ENCODE measurements at regions not wholly inside any gene's neighbourhood (a gene's known extent, or its start where the extent isn't known, plus 50 kb on each side); places are given as distances from the start of the nearest gene placed in this dataset.

- no peak for TF ChIP-seq CTCF (IDR thresholded peaks at IDR 0.05)
- TF ChIP-seq POLR2A (IDR thresholded peaks at IDR 0.05) = no peak
These were observed 58.2 kb upstream of the DLX4 start for GRCh38 chr17:49910858-49911204.

Measured in Peyer's patch (tissue), 4 donors.